ENCODE measurements at regions not wholly inside any gene's neighbourhood (a gene's known extent, or its start where the extent isn't known, plus 50 kb on each side); places are given as distances from the start of the nearest gene placed in this dataset.

DNA sequence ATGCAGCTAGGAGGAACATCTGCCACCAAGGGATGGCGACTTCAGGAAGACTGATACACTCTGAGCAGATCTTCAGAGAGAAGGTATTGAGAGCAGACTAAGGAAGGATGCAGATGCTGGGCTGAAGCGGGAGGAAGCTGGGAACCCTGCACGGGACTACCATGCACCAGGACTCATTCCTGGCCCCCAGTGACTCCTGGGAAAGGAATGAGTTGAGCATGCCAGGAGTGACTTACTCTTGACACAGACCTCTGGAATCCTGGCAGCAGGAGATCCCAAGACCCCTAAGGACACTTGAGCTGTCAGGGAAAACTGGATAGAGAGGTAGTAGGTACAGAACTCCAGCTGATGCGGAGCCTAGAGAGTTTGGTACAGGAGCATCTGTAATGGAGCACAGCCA is 336.1 kb downstream of the RPS29 start:
- TF ChIP-seq EZH2phosphoT487 (IDR thresholded peaks at IDR 0.05; ENCODE audit: borderline replicate concordance, low read length): no peak
- TF ChIP-seq, protein P1, sequence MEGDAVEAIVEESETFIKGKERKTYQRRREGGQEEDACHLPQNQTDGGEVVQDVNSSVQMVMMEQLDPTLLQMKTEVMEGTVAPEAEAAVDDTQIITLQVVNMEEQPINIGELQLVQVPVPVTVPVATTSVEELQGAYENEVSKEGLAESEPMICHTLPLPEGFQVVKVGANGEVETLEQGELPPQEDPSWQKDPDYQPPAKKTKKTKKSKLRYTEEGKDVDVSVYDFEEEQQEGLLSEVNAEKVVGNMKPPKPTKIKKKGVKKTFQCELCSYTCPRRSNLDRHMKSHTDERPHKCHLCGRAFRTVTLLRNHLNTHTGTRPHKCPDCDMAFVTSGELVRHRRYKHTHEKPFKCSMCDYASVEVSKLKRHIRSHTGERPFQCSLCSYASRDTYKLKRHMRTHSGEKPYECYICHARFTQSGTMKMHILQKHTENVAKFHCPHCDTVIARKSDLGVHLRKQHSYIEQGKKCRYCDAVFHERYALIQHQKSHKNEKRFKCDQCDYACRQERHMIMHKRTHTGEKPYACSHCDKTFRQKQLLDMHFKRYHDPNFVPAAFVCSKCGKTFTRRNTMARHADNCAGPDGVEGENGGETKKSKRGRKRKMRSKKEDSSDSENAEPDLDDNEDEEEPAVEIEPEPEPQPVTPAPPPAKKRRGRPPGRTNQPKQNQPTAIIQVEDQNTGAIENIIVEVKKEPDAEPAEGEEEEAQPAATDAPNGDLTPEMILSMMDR (conservative IDR thresholded peaks at IDR 0.05; ENCODE audit: low read depth, low read length): no peak
